ENCODE measurements at regions not wholly inside any gene's neighbourhood (a gene's known extent, or its start where the extent isn't known, plus 50 kb on each side); places are given as distances from the start of the nearest gene placed in this dataset.
A peak's percentile ranks its signal among the peaks of the same experiment; 100 is the strongest.

GRCh38 chr2:134118279-134119116, 135.4 kb upstream of the MGAT5 start (continued):
- TF ChIP-seq ELF2 (CRISPR knock-in tag; IDR thresholded peaks at IDR 0.05) (peak; percentile 65; the same call in 1 of the 2 replicates), GABPB1 (CRISPR knock-in tag; IDR thresholded peaks at IDR 0.05) (peak; percentile 77), CUX1 (CRISPR knock-in tag; IDR thresholded peaks at IDR 0.05) (peak; percentile 51; the same call in 1 of the 2 replicates), ZBED1 (IDR thresholded peaks at IDR 0.05) (peak; percentile 83; the same call in 1 of the 2 replicates), FOXM1 (IDR thresholded peaks at IDR 0.05; ENCODE audit: low read depth) (peak; percentile 94), FOXM1 (CRISPR knock-in tag; IDR thresholded peaks at IDR 0.05; ENCODE audit: low read depth) (no peak), SMAD1 (IDR thresholded peaks at IDR 0.05; ENCODE audit: low read depth, low read length, partially characterized antibody) (peak; percentile 84), PCBP2 (IDR thresholded peaks at IDR 0.05; ENCODE audit: low read depth, low read length, poor library complexity, severe bottlenecking) (no peak), SRF (CRISPR knock-in tag; IDR thresholded peaks at IDR 0.05) (peak in 1 of 2 experiments; percentile 47; a peak in 1 of 4 replicates), FOXK1 (CRISPR knock-in tag; IDR thresholded peaks at IDR 0.05; ENCODE audit: borderline replicate concordance) (peak; percentile 58; the same call in 1 of the 2 replicates), CXXC5 (CRISPR knock-in tag; IDR thresholded peaks at IDR 0.05) (peak; percentile 79), JUND (IDR thresholded peaks at IDR 0.05; ENCODE audit: borderline replicate concordance, low read depth, low read length) (peak; percentile 91), JUND (tag; IDR thresholded peaks at IDR 0.05; ENCODE audit: borderline replicate concordance, low read depth, low read length) (peak; percentile 87; the same call in 2 of the 3 replicates), HBP1 (CRISPR knock-in tag; IDR thresholded peaks at IDR 0.05) (no peak), ZNF277 (CRISPR knock-in tag; IDR thresholded peaks at IDR 0.05; ENCODE audit: borderline replicate concordance) (no peak), SP1 (CRISPR knock-in tag; IDR thresholded peaks at IDR 0.05) (no peak; the same call in 1 of the 2 replicates), SMARCC2 (IDR thresholded peaks at IDR 0.05; ENCODE audit: low read depth) (peak; percentile 93), EHMT2 (IDR thresholded peaks at IDR 0.05) (peak; percentile 71), ZKSCAN3 (CRISPR knock-in tag; IDR thresholded peaks at IDR 0.05) (no peak), ZNF584 (CRISPR knock-in tag; IDR thresholded peaks at IDR 0.05; ENCODE audit: low read depth) (peak; percentile 50; the same call in 1 of the 2 replicates), HEY1 (CRISPR knock-in tag; IDR thresholded peaks at IDR 0.05; ENCODE audit: borderline replicate concordance) (no peak)
